ENCODE measurements at regions not wholly inside any gene's neighbourhood (a gene's known extent, or its start where the extent isn't known, plus 50 kb on each side); places are given as distances from the start of the nearest gene placed in this dataset.
A peak's percentile ranks its signal among the peaks of the same experiment; 100 is the strongest.

DNA sequence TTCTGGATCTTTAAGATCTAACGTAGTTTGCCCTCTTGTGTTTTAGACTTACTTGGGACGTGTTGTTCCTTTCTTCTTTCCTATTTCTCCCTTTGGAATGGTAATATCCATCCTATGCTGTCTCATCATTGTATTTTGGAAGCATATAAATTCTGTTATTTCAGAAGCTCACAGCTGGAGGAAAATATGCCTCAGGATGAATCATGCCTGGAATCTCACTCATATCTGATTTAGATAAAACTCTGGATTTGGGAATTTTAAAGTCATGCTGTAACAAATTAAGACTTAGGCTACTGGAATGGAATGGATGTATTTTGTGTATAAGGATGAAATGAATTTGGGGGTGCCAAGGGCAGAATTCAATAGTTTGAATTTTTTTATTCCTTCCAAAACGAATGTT lies 245.2 kb upstream of the GULP1 start:
- H2BK120ac ChIP-seq (ENCODE audit: low read depth, low read length), result no peak overlapping the region
- dilution Hi-C loops (cut with HindIII; ENCODE audit: low sequenced_read_pairs, unreplicated experiment) (no loop called here), in situ Hi-C loops (cut with MboI; ENCODE audit: low sequenced_read_pairs) (no loop called here), intact Hi-C loops (cut with micrococcal nuclease) (no loop called here)
- H4K8ac ChIP-seq (ENCODE audit: low read depth in 2 of 2, low read length in 2 of 2), result no peak overlapping the region
- H3K4me2 ChIP-seq (ENCODE audit: low read depth, low read length), result no peak overlapping the region
- H3K9me3 ChIP-seq (ENCODE audit: control insufficient read depth, insufficient read depth, low read length), result no peaks in the 10 kb centered on the region
- WGBS, 2 experiments (ENCODE audit: extremely low coverage in 2 of 2, insufficient read length in 1 of 2), result no CpG with 5 or more reads among the region's 3 CpGs
- no peaks in the 10 kb centered on the region for H3K9me1 ChIP-seq (ENCODE audit: insufficient read depth, low read length)
- no peak overlapping the region for H2AK5ac ChIP-seq (ENCODE audit: low read depth, low read length)
- no peak overlapping the region for H3K23ac ChIP-seq (ENCODE audit: low read depth, low read length)
- H3K27me3 ChIP-seq (ENCODE audit: control insufficient read depth, insufficient read depth, low read length), result no peaks in the 10 kb centered on the region
- POLR2A ChIA-PET (ENCODE audit: unreplicated experiment), result no interaction called here
- no peak overlapping the region for H3K56ac ChIP-seq (ENCODE audit: extremely low read depth, insufficient read depth, low read length)
- TF ChIP-seq FOS (IDR thresholded peaks at IDR 0.05; ENCODE audit: low read depth, low read length) (peak; percentile 27; the same call in 1 of the 2 replicates), SMC3 (IDR thresholded peaks at IDR 0.05; ENCODE audit: low read depth, low read length) (no peak)
- no peaks in the 10 kb centered on the region for H4K20me1 ChIP-seq (ENCODE audit: insufficient read depth, low read length)
- H2BK20ac ChIP-seq (ENCODE audit: low read depth, low read length), result no peak overlapping the region
- DNase-seq, result peak; percentile 55
- no peak overlapping the region for H4K5ac ChIP-seq (ENCODE audit: low read depth, low read length)
- ATAC-seq (ENCODE audit: low read depth), result peak; percentile 33; the same call in 1 of the 2 replicates
- CTCF ChIA-PET, result no interaction called here
- H2BK5ac ChIP-seq (ENCODE audit: low read depth, low read length, poor library complexity, severe bottlenecking), result no peak overlapping the region
- H4K91ac ChIP-seq (ENCODE audit: insufficient read depth, low read depth, low read length), result no peak overlapping the region
- no peak overlapping the region for H3K4me3 ChIP-seq (ENCODE audit: insufficient read depth, low read depth, low read length)
- H3K18ac ChIP-seq (ENCODE audit: low read depth, low read length), result no peak overlapping the region
- no peak overlapping the region for H2BK15ac ChIP-seq (ENCODE audit: low read depth, low read length)
- no peak overlapping the region for H3K4ac ChIP-seq (ENCODE audit: low read depth, low read length)
- H2AK9ac ChIP-seq (replicated peaks; ENCODE audit: low read depth, low read length, poor library complexity), result no peak overlapping the region
- no peak overlapping the region for H3K9ac ChIP-seq (ENCODE audit: low read depth, low read length)
- H3K14ac ChIP-seq (replicated peaks; ENCODE audit: low read depth, low read length), result no peak overlapping the region
- H2AFZ ChIP-seq (replicated peaks; ENCODE audit: low read length, poor library complexity), result no peak overlapping the region
- no peaks in the 10 kb centered on the region for H3K79me1 ChIP-seq (ENCODE audit: low read depth in 1 of 2, low read length in 2 of 2)
- H3K36me3 ChIP-seq (ENCODE audit: control insufficient read depth, insufficient read depth, low read length), result no peaks in the 10 kb centered on the region
- no TSS peak for BruUV-seq (replicated peaks)
- H3K27ac ChIP-seq (ENCODE audit: insufficient read depth, low read length), result no peak overlapping the region
- H3K4me1 ChIP-seq (ENCODE audit: control insufficient read depth, insufficient read depth, low read length), result peaks cover 5% of the 10 kb centered on the region
